GM23338 (cell line): ENCODE measurements at regions not wholly inside any gene's neighbourhood (a gene's known extent, or its start where the extent isn't known, plus 50 kb on each side); places are given as distances from the start of the nearest gene placed in this dataset.

ENCODE experiments used
- ATAC-seq: fragments of 200-7000 bp; cut with Tn5 transposase; 3 replicates; pipeline ENCODE4 v1.9.1; 2020
- DNase-seq: peaks from one replicate; pipeline ENCODE4 v3.0.0-alpha.2; 2015; ENCODE audit warnings: low spot score
- H2AFZ ChIP-seq: fragments of 200-600 bp; sonication (generic); 2 replicates; pipeline ENCODE4 v1.8.0; 2016; ENCODE audit warnings: antibody characterized with exemption, mild to moderate bottlenecking, moderate library complexity
- H3F3A ChIP-seq: fragments of 200-600 bp; sonication (generic); replicated peaks from 2 replicates; pipeline ENCODE4 v1.8.0; 2017; ENCODE audit warnings: antibody characterized with exemption, mixed run types, low read depth
- H3K27ac ChIP-seq: fragments of 200-600 bp; sonication (generic); 2 replicates; pipeline ENCODE4 v1.6.1; 2016; ENCODE audit warnings: low read depth
- H3K27me3 ChIP-seq: fragments of 200-600 bp; sonication (generic); 2 replicates; pipeline ENCODE4 v1.8.0; 2016; ENCODE audit warnings: mild to moderate bottlenecking, mixed run types, moderate library complexity; ENCODE audit not compliant: insufficient read depth
- H3K36me3 ChIP-seq: fragments of 200-600 bp; sonication (generic); 2 replicates; pipeline ENCODE4 v1.8.0; 2016; ENCODE audit warnings: mild to moderate bottlenecking; ENCODE audit not compliant: insufficient read depth
- H3K4me1 ChIP-seq: fragments of 200-600 bp; sonication (generic); 2 replicates; pipeline ENCODE4 v1.8.0; 2016; ENCODE audit warnings: mild to moderate bottlenecking, moderate library complexity; ENCODE audit not compliant: insufficient read depth
- H3K4me2 ChIP-seq: fragments of 200-600 bp; sonication (generic); 2 replicates; pipeline ENCODE4 v1.7.1; 2017; ENCODE audit warnings: mixed run types
- H3K4me3 ChIP-seq: fragments of 200-600 bp; sonication (generic); 2 replicates; pipeline ENCODE4 v1.6.1; 2016; ENCODE audit warnings: mixed run types
- H3K79me2 ChIP-seq: fragments of 200-600 bp; sonication (generic); replicated peaks from 2 replicates; pipeline ENCODE4 v1.8.0; 2017; ENCODE audit warnings: mild to moderate bottlenecking; ENCODE audit not compliant: insufficient read depth
- H3K9me2 ChIP-seq: fragments of 200-600 bp; sonication (generic); 2 replicates; pipeline ENCODE4 v1.8.0; 2017; ENCODE audit not compliant: insufficient read depth
- H4K20me1 ChIP-seq: fragments of 200-600 bp; sonication (generic); replicated peaks from 2 replicates; pipeline ENCODE4 v1.8.0; 2017; ENCODE audit warnings: mild to moderate bottlenecking; ENCODE audit not compliant: insufficient read depth
- H3K27ac Mint-ChIP-seq: 2 replicates; pipeline ENCODE4 v1.8.0; 2020; ENCODE audit warnings: inconsistent platforms, mild to moderate bottlenecking, moderate library complexity, mixed read lengths
- H3K27me3 Mint-ChIP-seq: 3 replicates; pipeline ENCODE4 v1.8.0; 2022; ENCODE audit warnings: low read depth, mild to moderate bottlenecking, moderate library complexity, mixed read lengths, inconsistent platforms; ENCODE audit not compliant: insufficient read depth, poor library complexity
- H3K36me3 Mint-ChIP-seq: 3 replicates; pipeline ENCODE4 v1.8.0; 2021; ENCODE audit warnings: low read depth, mild to moderate bottlenecking, inconsistent platforms, moderate library complexity, mixed read lengths
- H3K4me1 Mint-ChIP-seq: 3 replicates; pipeline ENCODE4 v1.8.0; 2020; ENCODE audit warnings: mild to moderate bottlenecking, inconsistent platforms, mixed read lengths
- H3K4me3 Mint-ChIP-seq: 3 replicates; pipeline ENCODE4 v1.8.0; 2021; ENCODE audit warnings: moderate library complexity, mild to moderate bottlenecking, inconsistent platforms, mixed read lengths
- H3K9me3 Mint-ChIP-seq: 3 replicates; pipeline ENCODE4 v1.8.0; 2020; ENCODE audit warnings: moderate library complexity, mild to moderate bottlenecking, inconsistent platforms, mixed read lengths
- CREB1 ChIP-seq: fragments of 250-450 bp; sonication (Bioruptor Pico); IDR thresholded peaks from 2 replicates; pipeline ENCODE4 v1.5.0; 2020; ENCODE audit warnings: low read depth, mild to moderate bottlenecking, moderate library complexity
- CTCF ChIP-seq, 2 experiments: fragments of 200-600 bp in 1 of 2; sonication (generic) in 1 of 2; conservative IDR thresholded peaks; 2 replicates each; pipeline versions ENCODE4 v1.5.1 to v1.6.1; 2016 to 2017; ENCODE audit warnings: antibody characterized with exemption in 2 of 2, low read depth in 2 of 2, mild to moderate bottlenecking in 2 of 2, moderate library complexity in 1 of 2
- EZH2 ChIP-seq: fragments of 200-600 bp; sonication (generic); IDR thresholded peaks from one replicate; pipeline ENCODE4 v1.8.0; 2017; ENCODE audit warnings: antibody characterized with exemption, mild to moderate bottlenecking, low read depth; ENCODE audit not compliant: unreplicated experiment
- EZH2phosphoT487 ChIP-seq: fragments of 200-600 bp; sonication (generic); IDR thresholded peaks from one replicate; pipeline ENCODE4 v1.8.1; 2018; ENCODE audit warnings: antibody characterized with exemption; ENCODE audit not compliant: unreplicated experiment
- JUNB ChIP-seq: IDR thresholded peaks from one replicate; pipeline ENCODE4 v1.6.1; 2016; ENCODE audit warnings: antibody characterized with exemption; ENCODE audit not compliant: unreplicated experiment
- POLR2AphosphoS5 ChIP-seq: IDR thresholded peaks from 2 replicates; pipeline ENCODE4 v1.6.1; 2016; ENCODE audit warnings: antibody characterized with exemption, low read depth
- REST ChIP-seq: IDR thresholded peaks from one replicate; pipeline ENCODE4 v1.6.1; 2018; ENCODE audit warnings: antibody characterized with exemption; ENCODE audit not compliant: unreplicated experiment
- STAT1 ChIP-seq: IDR thresholded peaks from one replicate; pipeline ENCODE4 v1.6.1; 2016; ENCODE audit warnings: antibody characterized with exemption; ENCODE audit not compliant: unreplicated experiment
- ZNF114 ChIP-seq: fragments of 250-450 bp; sonication (Bioruptor Pico); IDR thresholded peaks from 2 replicates; pipeline ENCODE4 v1.5.0; 2020; ENCODE audit warnings: mild to moderate bottlenecking, moderate library complexity
- ZNF462 ChIP-seq: fragments of 250-450 bp; sonication (Bioruptor Pico); IDR thresholded peaks from 2 replicates; pipeline ENCODE4 v1.5.0; 2020; ENCODE audit warnings: mild to moderate bottlenecking, moderate library complexity

GRCh38 chr9:85445887-85446286, 295.9 kb downstream of the AGTPBP1 start (continued):
- TF ChIP-seq ZNF462 = no peak

- H3K27me3 Mint-ChIP-seq = no peaks in the 10 kb centered on the region
- Histone ChIP-seq H2AFZ (peak overlapping the region; percentile 32; the same call in 1 of the 2 replicates), H3K36me3 (no peaks in the 10 kb centered on the region; the same call in 1 of the 2 replicates), H3K79me2 (no peaks in the 10 kb centered on the region), H3K4me1 (no peaks in the 10 kb centered on the region), H3K4me2 (no peak overlapping the region), H3K9me2 (no peaks in the 10 kb centered on the region), H3K4me3 (no peak overlapping the region), H3F3A (no peaks in the 10 kb centered on the region), H3K27ac (no peak overlapping the region), H4K20me1 (no peaks in the 10 kb centered on the region), H3K27me3 (no peaks in the 10 kb centered on the region)
- DNase-seq (no peak), ATAC-seq (no peak)
- H3K36me3 Mint-ChIP-seq = no peaks in the 10 kb centered on the region; the same call in 1 of the 3 replicates
- H3K4me3 Mint-ChIP-seq = no peak overlapping the region
- no peaks in the 10 kb centered on the region for H3K4me1 Mint-ChIP-seq
- no peak overlapping the region for H3K27ac Mint-ChIP-seq
- H3K9me3 Mint-ChIP-seq = peaks cover 7% of the 10 kb centered on the region; the same call in 2 of the 3 replicates
- no peak for TF ChIP-seq ZNF114 (CRISPR knock-in tag)
- TF ChIP-seq CREB1 = no peak
- TF ChIP-seq EZH2 = no peak
- TF ChIP-seq REST = no peak
- no peak for TF ChIP-seq CTCF (conservative IDR thresholded peaks at IDR 0.05; ENCODE audit: low read depth in 2 of 2)
- TF ChIP-seq JUNB = no peak
- no peak for TF ChIP-seq EZH2phosphoT487
- TF ChIP-seq STAT1 = no peak
- no peak for TF ChIP-seq POLR2AphosphoS5
Observed at GRCh38 chr9:85444243-85444642, 297.5 kb downstream of the AGTPBP1 start.
